ENCODE measurements at regions not wholly inside any gene's neighbourhood (a gene's known extent, or its start where the extent isn't known, plus 50 kb on each side); places are given as distances from the start of the nearest gene placed in this dataset.

GRCh38 chr9:8074713-8075286, 275.2 kb upstream of the DMAC1 start:
- no peak for DNase-seq (ENCODE audit: low spot score)
- Histone ChIP-seq H3K27me3 (ENCODE audit: control insufficient read depth in 4 of 4, insufficient read depth in 4 of 4, low read length in 3 of 4) (no peaks in the 10 kb centered on the region), H3K27ac (ENCODE audit: low read depth in 1 of 2, low read length in 2 of 2) (no peak overlapping the region), H3K9ac (ENCODE audit: low read depth in 1 of 2, low read length in 2 of 2) (no peak overlapping the region), H3K4me1 (ENCODE audit: control insufficient read depth in 4 of 4, insufficient read depth in 4 of 4, low read length in 3 of 4) (no peaks in the 10 kb centered on the region), H3K4me3 (ENCODE audit: low read depth in 1 of 3, low read length in 3 of 3) (no peak overlapping the region), H3K36me3 (ENCODE audit: control insufficient read depth in 4 of 4, insufficient read depth in 3 of 4, low read depth in 1 of 4, low read length in 3 of 4) (no peaks in the 10 kb centered on the region), H3K9me3 (ENCODE audit: control insufficient read depth in 4 of 4, low read length in 3 of 4) (no peaks in the 10 kb centered on the region)
- TF ChIP-seq JUND (IDR thresholded peaks at IDR 0.05) = no peak
- TF ChIP-seq SP1 (IDR thresholded peaks at IDR 0.05) = no peak
- no peak for TF ChIP-seq CTCF (IDR thresholded peaks at IDR 0.05; ENCODE audit: low read depth, low read length, missing input control)
- TF ChIP-seq EGR1 (IDR thresholded peaks at IDR 0.05; ENCODE audit: low read depth in 2 of 2) = no peak
- TF ChIP-seq GABPA (IDR thresholded peaks at IDR 0.05 in 1 of 2, conservative IDR thresholded peaks at IDR 0.05 in 1 of 2) = no peak
- TF ChIP-seq RXRA (IDR thresholded peaks at IDR 0.05) = no peak
- TF ChIP-seq REST (IDR thresholded peaks at IDR 0.05) = no peak
- WGBS = 67% methylated on average over 6 of the region's 6 CpGs

- WGBS = 40% methylated on average over 4 of the region's 4 CpGs
- no peaks in the 10 kb centered on the region for H3K27me3 ChIP-seq (ENCODE audit: control insufficient read depth in 4 of 4, insufficient read depth in 4 of 4, low read length in 3 of 4)
- no peaks in the 10 kb centered on the region for H3K36me3 ChIP-seq (ENCODE audit: control insufficient read depth in 4 of 4, insufficient read depth in 3 of 4, low read depth in 1 of 4, low read length in 3 of 4)
- no peak for DNase-seq (ENCODE audit: low spot score)
- peaks cover 0 to 3% (median 0%) of the 10 kb centered on the region in 4 donors for H3K9me3 ChIP-seq (ENCODE audit: control insufficient read depth in 4 of 4, low read length in 3 of 4)
- no peak overlapping the region for H3K27ac ChIP-seq (ENCODE audit: low read depth in 1 of 2, low read length in 2 of 2)
- H3K9ac ChIP-seq (ENCODE audit: low read depth in 1 of 2, low read length in 2 of 2) = no peak overlapping the region
- H3K4me3 ChIP-seq (ENCODE audit: low read depth in 1 of 3, low read length in 3 of 3) = no peak overlapping the region
- no peak for TF ChIP-seq FOXA2 (IDR thresholded peaks at IDR 0.05)
- no peak for TF ChIP-seq JUND (IDR thresholded peaks at IDR 0.05)
- no peak for TF ChIP-seq TAF1 (conservative IDR thresholded peaks at IDR 0.05)
- no peak for TF ChIP-seq REST (IDR thresholded peaks at IDR 0.05)
- no peak for TF ChIP-seq HNF4G (IDR thresholded peaks at IDR 0.05)
- no peak for TF ChIP-seq SP1 (IDR thresholded peaks at IDR 0.05)
- no peak for TF ChIP-seq RAD21 (IDR thresholded peaks at IDR 0.05)
- no peak for TF ChIP-seq FOXA1 (IDR thresholded peaks at IDR 0.05)
- no peak for TF ChIP-seq ATF3 (IDR thresholded peaks at IDR 0.05)
- TF ChIP-seq RXRA (IDR thresholded peaks at IDR 0.05) = no peak
- TF ChIP-seq MAX (IDR thresholded peaks at IDR 0.05) = no peak
- no peak for TF ChIP-seq ZBTB33 (IDR thresholded peaks at IDR 0.05)
- no peak for TF ChIP-seq GABPA (IDR thresholded peaks at IDR 0.05 in 1 of 2, conservative IDR thresholded peaks at IDR 0.05 in 1 of 2)
- TF ChIP-seq EGR1 (IDR thresholded peaks at IDR 0.05; ENCODE audit: low read depth in 2 of 2) = no peak
- no peak for TF ChIP-seq YY1 (IDR thresholded peaks at IDR 0.05)
- no peak for TF ChIP-seq HNF4A (conservative IDR thresholded peaks at IDR 0.05)
- no peak for TF ChIP-seq NR2F2 (IDR thresholded peaks at IDR 0.05)
- no peak for TF ChIP-seq CTCF (IDR thresholded peaks at IDR 0.05; ENCODE audit: low read depth, low read length, missing input control)
- no peaks in the 10 kb centered on the region for H3K4me1 ChIP-seq (ENCODE audit: control insufficient read depth in 4 of 4, insufficient read depth in 4 of 4, low read length in 3 of 4)
Observed at GRCh38 chr9:8071445-8071798, 271.8 kb upstream of the DMAC1 start.
